Dermis microvascular lymphatic vessel endothelial cell (primary cell): ENCODE measurements at regions not wholly inside any gene's neighbourhood (a gene's known extent, or its start where the extent isn't known, plus 50 kb on each side); places are given as distances from the start of the nearest gene placed in this dataset.

ENCODE experiments used
- DNase-seq, 2 donors: peaks; one replicate each; pipeline versions ENCODE4 v3.0.0 to v3.0.0-alpha.2; 2010; ENCODE audit warnings: low read depth in 2 of 2

- DNase-seq: no peak
These were observed 239.0 kb downstream of the EIPR1 start for GRCh38 chr2:3138621-3139020.

GRCh38 chr2:3137651-3138300 is 239.8 kb downstream of the EIPR1 start:
- no peak for DNase-seq

GRCh38 chr2:3135676-3136075 is 241.9 kb downstream of the EIPR1 start:
- DNase-seq: no peak

- no peak for DNase-seq
These were observed 243.5 kb downstream of the EIPR1 start for GRCh38 chr2:3134026-3134571.

- DNase-seq: no peak
These were observed 244.7 kb downstream of the EIPR1 start for GRCh38 chr2:3132966-3133365.

GRCh38 chr2:3132466-3132865 is 245.2 kb downstream of the EIPR1 start:
- no peak for DNase-seq

- DNase-seq: no peak
These were observed 245.8 kb downstream of the EIPR1 start for GRCh38 chr2:3131636-3132326.

GRCh38 chr2:3130889-3131635 is 246.6 kb downstream of the EIPR1 start:
- no peak for DNase-seq

GRCh38 chr2:3130444-3130843 is 247.2 kb downstream of the EIPR1 start:
- DNase-seq: no peak

GRCh38 chr2:3129867-3130266 is 247.8 kb downstream of the EIPR1 start:
- DNase-seq: no peak

- no peak for DNase-seq
These were observed 248.8 kb downstream of the EIPR1 start for GRCh38 chr2:3128786-3129185.

GRCh38 chr2:3127710-3128109 is 249.9 kb downstream of the EIPR1 start:
- DNase-seq: peak in 1 of 2 donors; percentile 11

- peak; percentile 48 to 85 for DNase-seq
These were observed 250.6 kb downstream of the EIPR1 start for GRCh38 chr2:3126911-3127621.

GRCh38 chr2:3126171-3126910 is 251.3 kb downstream of the EIPR1 start:
- no peak for DNase-seq

GRCh38 chr2:3125761-3126130 is 251.9 kb downstream of the EIPR1 start:
- DNase-seq: no peak

- DNase-seq: no peak
These were observed 252.4 kb downstream of the EIPR1 start for GRCh38 chr2:3125001-3125760.

GRCh38 chr2:3122525-3122924 is 255.1 kb downstream of the EIPR1 start:
- DNase-seq: no peak

- no peak for DNase-seq
These were observed 256.0 kb downstream of the EIPR1 start for GRCh38 chr2:3121601-3122000.

- no peak for DNase-seq
These were observed 259.9 kb downstream of the EIPR1 start for GRCh38 chr2:3117650-3118216.

- no peak for DNase-seq
These were observed 261.2 kb downstream of the EIPR1 start for GRCh38 chr2:3116371-3116770.
